GM12891 (cell line): ENCODE measurements at regions not wholly inside any gene's neighbourhood (a gene's known extent, or its start where the extent isn't known, plus 50 kb on each side); places are given as distances from the start of the nearest gene placed in this dataset.

Experiments
- POLR2A ChIP-seq: IDR thresholded peaks from 2 replicates; pipeline ENCODE4 v1.6.1; 2011; ENCODE audit warnings: low read depth, low read length, control low read depth
- POLR2AphosphoS5 ChIP-seq: IDR thresholded peaks from 2 replicates; pipeline ENCODE4 v1.6.1; 2011; ENCODE audit warnings: low read depth, low read length, control low read depth

DNA sequence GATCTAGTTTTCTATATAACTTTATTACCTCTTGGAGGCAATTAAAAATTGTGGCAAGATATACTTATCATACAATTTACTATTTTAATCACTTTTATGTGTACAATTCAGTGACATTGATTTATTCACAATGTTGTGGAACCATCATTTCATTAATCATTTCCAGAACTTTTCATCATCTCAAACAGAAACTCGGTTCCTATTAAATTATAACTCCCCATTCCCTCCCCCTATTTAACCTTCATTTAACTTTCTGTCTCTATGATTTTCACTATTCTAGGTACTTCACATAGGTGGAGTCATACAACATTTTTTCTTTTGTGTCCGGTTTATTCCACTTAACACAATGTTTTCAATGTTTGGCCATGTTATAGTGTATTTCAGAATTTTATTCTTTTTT lies 252.8 kb downstream of the REEP3 start:
- TF ChIP-seq POLR2A (no peak), POLR2AphosphoS5 (no peak)
